Stimulated activated CD4-positive, alpha-beta T cell treated with anti-CD3 and anti-CD28 coated beads, Interleukin-15, amount 100 ng/mL, for 24 hours (primary cell): ENCODE measurements at regions not wholly inside any gene's neighbourhood (a gene's known extent, or its start where the extent isn't known, plus 50 kb on each side); places are given as distances from the start of the nearest gene placed in this dataset.

Experiments used
- DNase-seq: peaks from one replicate; pipeline ENCODE4 v3.0.0-alpha.2; 2020

DNA sequence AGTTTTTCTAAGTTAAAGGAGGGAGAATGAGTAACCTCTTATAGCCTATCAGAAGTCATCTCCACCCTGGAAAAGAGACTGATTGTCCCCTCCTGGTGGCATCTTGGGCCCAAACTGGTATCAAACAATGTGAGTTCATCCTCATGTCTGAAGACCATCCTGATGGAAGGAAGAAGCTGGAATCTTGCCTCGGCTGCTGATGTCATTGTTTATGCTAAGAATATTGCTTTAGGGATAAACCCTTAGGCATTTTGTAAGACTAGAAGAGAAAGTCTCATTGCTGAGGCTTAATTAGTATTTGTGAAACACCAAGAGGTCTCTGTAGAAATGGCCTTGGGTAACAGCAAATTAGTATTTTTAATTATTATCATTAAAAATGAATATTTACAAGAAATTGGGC lies 65.7 kb upstream of the KCNN2 start:
- no peak for DNase-seq

DNA sequence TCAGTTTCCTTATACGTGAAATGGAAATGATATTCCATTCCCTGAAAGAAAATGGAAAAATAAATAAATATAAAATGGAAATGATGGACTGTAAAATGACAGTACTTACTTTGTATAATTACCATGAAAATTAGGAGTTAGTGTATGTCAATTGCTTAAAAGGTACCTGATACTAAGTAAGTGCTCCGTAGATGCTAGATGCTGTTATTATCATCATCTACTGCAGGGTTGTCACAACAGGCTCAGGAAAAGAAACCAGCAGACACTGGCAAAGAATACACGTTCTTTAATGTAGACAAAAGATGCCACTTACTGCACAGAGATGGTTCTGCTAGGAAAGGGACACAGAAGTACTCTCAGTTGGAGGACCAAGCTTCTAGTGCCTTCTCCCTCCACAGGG lies 64.0 kb upstream of the KCNN2 start:
- no peak for DNase-seq

DNA sequence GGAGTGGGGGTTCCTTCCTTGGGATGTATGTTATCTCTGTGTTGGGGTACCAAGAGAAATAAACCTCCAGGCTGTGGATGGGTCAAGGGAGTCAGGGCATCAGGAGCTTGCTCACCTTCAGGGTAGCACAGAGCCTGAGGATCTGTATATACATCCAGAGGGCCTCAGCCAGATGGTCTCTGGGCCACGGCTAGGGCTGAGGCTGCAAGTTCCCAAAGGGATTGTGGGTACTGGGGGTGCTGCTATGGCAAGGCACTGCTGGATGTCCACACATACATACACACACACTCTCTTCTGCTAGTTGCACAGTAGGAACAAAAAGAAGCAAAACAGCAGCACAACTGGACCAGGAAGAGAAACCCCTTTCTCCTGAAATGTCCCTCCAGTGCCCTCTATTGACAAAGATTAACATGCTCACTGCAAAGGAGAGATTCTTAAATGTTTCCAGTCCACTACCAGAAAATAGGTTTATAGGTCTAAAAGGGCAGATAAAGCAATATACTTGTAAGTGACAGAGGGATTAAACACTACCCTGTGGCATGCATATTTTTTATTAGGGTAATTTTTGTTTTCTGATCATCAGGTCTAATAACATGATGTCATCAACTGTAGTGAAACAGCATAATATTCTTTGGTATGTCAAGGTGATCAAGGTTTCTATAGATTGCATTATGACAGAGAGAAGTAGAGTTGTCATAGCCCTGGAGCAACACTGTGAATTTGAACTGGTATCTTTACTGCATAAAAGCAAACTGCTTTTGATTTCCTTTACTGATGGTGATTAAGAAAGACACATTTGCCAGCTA lies 56.3 kb upstream of the KCNN2 start:
- DNase-seq = no peak

DNA sequence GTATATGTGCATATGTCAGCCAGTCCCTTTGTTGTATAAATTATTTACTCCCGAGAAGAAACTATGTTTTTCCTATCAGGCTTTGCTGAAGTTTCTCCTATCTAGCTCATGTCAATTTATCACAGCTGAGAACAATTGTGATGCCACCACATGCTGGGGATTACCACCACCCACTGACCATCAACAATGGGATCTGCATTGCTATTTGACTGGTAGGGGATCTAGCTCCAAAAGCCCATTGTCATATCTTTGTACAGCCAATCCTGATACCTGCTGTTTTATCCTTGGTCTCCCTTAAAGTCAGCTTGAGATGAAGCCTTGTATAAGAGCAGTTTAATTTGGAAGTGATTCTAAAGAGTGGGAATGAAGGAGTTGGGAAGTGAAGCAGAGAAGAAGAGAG lies 53.9 kb upstream of the KCNN2 start:
- DNase-seq = no peak

DNA sequence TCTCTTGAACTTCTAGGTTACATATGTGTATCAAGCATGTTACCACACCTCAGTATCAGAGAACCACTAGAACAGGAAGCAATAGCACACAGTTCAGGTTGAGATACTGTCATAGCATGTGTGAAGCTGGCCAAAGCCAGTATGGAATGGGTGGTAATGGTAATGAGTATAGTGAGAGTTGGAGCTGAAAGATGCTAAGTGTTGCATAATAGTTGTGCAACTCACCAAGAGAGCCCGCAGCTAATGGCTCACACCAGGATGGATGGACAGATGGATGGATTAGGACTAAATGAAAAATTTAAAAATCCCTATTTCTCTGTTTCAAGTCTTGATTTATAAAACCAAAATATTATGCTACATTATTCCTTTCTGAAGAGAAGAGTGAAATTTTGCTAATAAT lies 53.4 kb upstream of the KCNN2 start:
- DNase-seq = no peak

DNA sequence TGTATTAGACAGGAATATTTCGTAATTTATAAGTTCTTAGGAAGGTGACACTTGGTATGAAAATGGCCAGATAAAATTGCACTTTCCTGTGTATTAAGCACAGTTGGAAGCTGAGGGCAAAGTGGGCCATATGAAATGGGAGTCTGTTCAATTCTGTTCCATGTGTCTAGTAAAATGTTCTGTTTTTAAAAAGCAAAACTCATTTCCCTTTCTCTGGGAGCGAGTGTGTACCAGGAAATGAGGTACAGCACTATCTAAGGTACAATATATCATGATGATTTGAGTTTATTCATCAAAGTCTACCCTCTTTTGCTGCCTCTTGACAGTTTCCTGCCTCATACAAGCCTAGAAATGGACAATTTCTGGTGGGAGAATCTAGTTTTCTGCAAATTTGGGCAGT lies 51.2 kb upstream of the KCNN2 start:
- no peak for DNase-seq

DNA sequence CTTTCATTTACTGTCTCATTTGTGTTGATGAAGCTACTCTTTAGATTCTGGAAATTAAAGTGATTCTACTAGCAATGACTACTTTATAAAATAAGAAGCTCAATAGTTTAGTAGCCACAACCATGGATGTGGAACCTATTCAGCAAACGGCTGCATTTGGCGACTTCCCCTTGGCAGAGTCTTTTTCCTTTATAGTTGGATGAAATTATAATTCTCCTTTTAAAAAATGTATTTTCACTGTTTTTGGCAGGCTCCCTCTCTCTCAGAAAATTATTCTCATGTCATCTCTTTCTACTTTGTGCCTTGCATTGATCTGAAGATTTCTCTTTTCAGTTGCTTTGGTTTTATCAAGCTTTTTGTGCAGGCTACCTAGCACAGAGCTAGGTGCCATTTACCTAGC lies 50.6 kb upstream of the KCNN2 start:
- no peak for DNase-seq

DNA sequence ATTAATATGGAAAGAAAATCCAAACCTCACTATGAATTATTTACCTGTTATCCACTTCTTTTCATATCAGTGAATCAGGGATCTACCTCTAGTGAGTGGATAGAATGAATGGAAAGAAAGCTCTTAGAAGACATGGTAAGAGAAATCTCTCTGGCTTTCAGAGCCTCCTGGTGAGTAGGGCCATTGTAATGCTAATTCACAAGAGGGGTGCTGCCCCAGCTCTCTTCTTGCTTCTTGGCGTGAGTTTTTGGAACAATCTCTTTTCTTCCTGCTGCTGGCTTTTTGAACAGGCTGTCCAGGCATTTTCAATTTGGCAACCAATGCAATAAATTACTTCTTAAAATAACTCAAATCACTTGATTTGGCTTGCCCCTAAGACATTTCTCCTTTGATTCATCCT lies 49.9 kb upstream of the KCNN2 start:
- DNase-seq = no peak
